GM23248 (cell line): ENCODE measurements at regions not wholly inside any gene's neighbourhood (a gene's known extent, or its start where the extent isn't known, plus 50 kb on each side); places are given as distances from the start of the nearest gene placed in this dataset.

Source experiments
- DNase-seq: peaks from one replicate; pipeline ENCODE4 v3.0.0-alpha.2; 2015
- H2AFZ ChIP-seq: fragments of 200-600 bp; sonication (generic); 2 replicates; pipeline ENCODE4 v1.6.1; 2016; ENCODE audit warnings: antibody characterized with exemption
- H3F3A ChIP-seq: fragments of 200-600 bp; sonication (generic); 2 replicates; pipeline ENCODE4 v1.6.1; 2016; ENCODE audit warnings: mild to moderate bottlenecking, antibody characterized with exemption, mixed run types; ENCODE audit not compliant: insufficient read depth
- H3K27ac ChIP-seq: fragments of 200-600 bp; sonication (generic); 2 replicates; pipeline ENCODE4 v1.5.1; 2016; ENCODE audit warnings: mild to moderate bottlenecking
- H3K27me3 ChIP-seq: fragments of 200-600 bp; sonication (generic); replicated peaks from 2 replicates; pipeline ENCODE4 v1.6.1; 2016; ENCODE audit warnings: mild to moderate bottlenecking; ENCODE audit not compliant: insufficient read depth
- H3K36me3 ChIP-seq: fragments of 200-600 bp; sonication (generic); 2 replicates; pipeline ENCODE4 v1.6.1; 2016; ENCODE audit warnings: low read depth, mild to moderate bottlenecking
- H3K4me1 ChIP-seq: fragments of 200-600 bp; sonication (generic); 2 replicates; pipeline ENCODE4 v1.6.1; 2016; ENCODE audit warnings: mild to moderate bottlenecking; ENCODE audit not compliant: insufficient read depth
- H3K4me2 ChIP-seq: fragments of 200-600 bp; sonication (generic); one replicate; pipeline ENCODE4 v1.6.1; 2016; ENCODE audit warnings: mild to moderate bottlenecking; ENCODE audit not compliant: unreplicated experiment
- H3K4me3 ChIP-seq: fragments of 200-600 bp; sonication (generic); 2 replicates; pipeline ENCODE4 v1.5.1; 2016; ENCODE audit warnings: mild to moderate bottlenecking
- H3K79me2 ChIP-seq: fragments of 200-600 bp; sonication (generic); 2 replicates; pipeline ENCODE4 v1.6.1; 2016; ENCODE audit warnings: mild to moderate bottlenecking; ENCODE audit not compliant: insufficient read depth
- H3K9ac ChIP-seq: fragments of 200-600 bp; sonication (generic); 2 replicates; pipeline ENCODE4 v1.6.1; 2016; ENCODE audit warnings: mild to moderate bottlenecking
- H3K9me2 ChIP-seq: fragments of 200-600 bp; sonication (generic); 2 replicates; pipeline ENCODE4 v1.6.1; 2016; ENCODE audit warnings: mixed run types, mild to moderate bottlenecking, moderate library complexity; ENCODE audit not compliant: insufficient read depth
- H3K9me3 ChIP-seq: fragments of 200-600 bp; sonication (generic); one replicate; pipeline ENCODE4 v1.6.1; 2017; ENCODE audit warnings: low read depth
- H4K20me1 ChIP-seq: fragments of 200-600 bp; sonication (generic); 2 replicates; pipeline ENCODE4 v1.6.0; 2016; ENCODE audit not compliant: insufficient read depth
- EZH2 ChIP-seq: fragments of 200-600 bp; sonication (generic); IDR thresholded peaks from 2 replicates; pipeline ENCODE4 v1.6.1; 2018; ENCODE audit warnings: antibody characterized with exemption, mild to moderate bottlenecking; ENCODE audit not compliant: insufficient read depth, poor library complexity, severe bottlenecking
- EZH2phosphoT487 ChIP-seq: fragments of 200-600 bp; sonication (generic); IDR thresholded peaks from 2 replicates; pipeline ENCODE4 v1.6.1; 2018; ENCODE audit warnings: antibody characterized with exemption, moderate library complexity, mild to moderate bottlenecking, low read depth; ENCODE audit not compliant: insufficient read depth
- WGBS, 2 experiments: methylation state at CpG; one replicate each; pipeline ENCODE4 v1.1.6; 2015 to 2017; ENCODE audit warnings: low lambda C conversion rate in 2 of 2, low coverage in 1 of 2; ENCODE audit errors: missing lambda C conversion rate in 2 of 2; 5-methylcytosine and 5-hydroxymethylcytosine counted together
- in situ Hi-C: fragments of 300-500 bp; cut with MboI; formaldehyde crosslinking; loops from 2 replicates; pipeline ENCODE4 v1.15.0; 2020

DNA sequence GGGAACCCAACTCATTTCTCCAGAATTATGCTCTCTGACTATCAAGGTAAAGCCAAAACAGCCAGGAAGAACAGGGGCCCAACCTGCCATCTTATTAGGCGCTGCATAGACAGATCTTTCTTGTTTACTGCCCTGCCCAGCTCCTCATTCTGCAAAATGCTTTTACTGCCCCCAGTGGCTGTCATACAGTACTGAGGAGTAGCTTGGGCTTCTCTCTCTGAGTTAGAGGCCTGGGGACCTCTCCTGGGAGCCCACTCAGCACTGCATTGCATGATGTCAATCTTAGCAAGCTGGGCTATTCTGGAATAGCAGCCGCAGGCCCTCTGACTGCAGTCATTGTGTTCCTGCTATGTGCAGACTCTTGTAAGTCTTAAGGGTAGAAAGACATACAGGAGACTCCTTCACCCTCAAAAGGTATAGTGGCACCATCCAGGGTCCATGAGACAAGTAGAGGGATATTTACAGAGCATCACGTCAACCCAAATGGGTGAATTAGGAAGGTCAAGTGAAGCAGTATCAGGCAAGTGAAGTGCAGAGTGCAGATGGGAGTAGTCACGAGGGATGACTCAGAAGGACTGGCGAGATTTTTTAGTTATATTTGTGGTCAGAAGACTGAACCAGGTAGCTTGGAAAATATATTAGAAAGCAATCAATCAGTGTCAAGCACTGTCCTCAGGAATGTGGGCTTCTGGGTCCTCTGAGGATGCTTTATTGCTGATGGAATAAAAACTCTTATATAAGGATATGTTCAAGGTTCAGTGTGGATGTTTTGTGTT, 294.1 kb upstream of the SFRP2 start:
- H3K27me3 ChIP-seq: no peaks in the 10 kb centered on the region
- peak; percentile 31 for DNase-seq
- 80 to 85% methylated on average over 5 of the region's 5 CpGs for WGBS, 2 experiments
- H3K4me1 ChIP-seq: no peaks in the 10 kb centered on the region
- in situ Hi-C loops: no loop called here
- H3F3A ChIP-seq: no peaks in the 10 kb centered on the region
- no peaks in the 10 kb centered on the region for H4K20me1 ChIP-seq
- H3K27ac ChIP-seq: no peak overlapping the region
- TF ChIP-seq EZH2phosphoT487 (no peak), EZH2 (no peak)
- no peaks in the 10 kb centered on the region for H3K9me2 ChIP-seq
- H3K36me3 ChIP-seq: no peaks in the 10 kb centered on the region
- no peak overlapping the region for H3K4me3 ChIP-seq
- no peak overlapping the region for H2AFZ ChIP-seq
- H3K4me2 ChIP-seq: no peak overlapping the region
- H3K9me3 ChIP-seq: no peaks in the 10 kb centered on the region
- H3K79me2 ChIP-seq: no peaks in the 10 kb centered on the region
- no peak overlapping the region for H3K9ac ChIP-seq

DNA sequence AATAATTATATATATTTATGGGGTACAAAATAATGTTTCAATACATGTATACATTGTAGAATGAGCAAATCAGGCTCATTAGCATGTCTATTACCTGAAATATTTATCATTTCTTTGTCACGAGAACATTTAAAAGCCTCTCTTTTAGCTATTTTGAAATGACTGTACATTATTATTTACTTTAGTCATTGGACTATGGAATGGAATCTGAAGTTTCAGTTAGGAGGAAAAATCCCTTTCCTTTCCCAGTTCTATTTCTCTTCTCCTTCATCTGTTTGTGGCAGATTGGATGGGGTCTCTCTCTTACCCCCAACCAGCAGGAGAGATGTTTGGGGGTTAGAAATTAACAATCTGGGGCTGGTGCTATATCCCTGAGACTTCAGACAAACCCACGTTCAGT, 292.5 kb upstream of the SFRP2 start:
- DNase-seq: no peak
- no peaks in the 10 kb centered on the region for H3K9me2 ChIP-seq
- no peaks in the 10 kb centered on the region for H3F3A ChIP-seq
- in situ Hi-C loops: no loop called here
- no peak overlapping the region for H2AFZ ChIP-seq
- no peak overlapping the region for H3K4me2 ChIP-seq
- no peaks in the 10 kb centered on the region for H4K20me1 ChIP-seq
- WGBS, 2 experiments: 97% methylated on average over 2 of the region's 2 CpGs
- no peak overlapping the region for H3K27ac ChIP-seq
- no peaks in the 10 kb centered on the region for H3K36me3 ChIP-seq
- H3K27me3 ChIP-seq: no peaks in the 10 kb centered on the region
- no peaks in the 10 kb centered on the region for H3K79me2 ChIP-seq
- H3K4me3 ChIP-seq: no peak overlapping the region
- TF ChIP-seq EZH2 (no peak), EZH2phosphoT487 (no peak)
- H3K4me1 ChIP-seq: no peaks in the 10 kb centered on the region
- H3K9ac ChIP-seq: no peak overlapping the region
- H3K9me3 ChIP-seq: no peaks in the 10 kb centered on the region

GRCh38 chr4:154078504-154079350, 289.8 kb upstream of the SFRP2 start:
- no peaks in the 10 kb centered on the region for H3K36me3 ChIP-seq
- DNase-seq: no peak
- H3K4me1 ChIP-seq: peaks cover 5% of the 10 kb centered on the region
- no peak overlapping the region for H3K27ac ChIP-seq
- no peak for TF ChIP-seq EZH2
- TF ChIP-seq EZH2phosphoT487: no peak
- no peaks in the 10 kb centered on the region for H4K20me1 ChIP-seq
- 85% methylated on average over 8 of the region's 8 CpGs for WGBS, 2 experiments
- H3F3A ChIP-seq: peaks cover 4% of the 10 kb centered on the region
- H2AFZ ChIP-seq: no peak overlapping the region
- no peaks in the 10 kb centered on the region for H3K27me3 ChIP-seq
- no peaks in the 10 kb centered on the region for H3K9me3 ChIP-seq
- no peak overlapping the region for H3K4me3 ChIP-seq
- no peaks in the 10 kb centered on the region for H3K79me2 ChIP-seq
- H3K9ac ChIP-seq: no peak overlapping the region
- no peak overlapping the region for H3K4me2 ChIP-seq
- in situ Hi-C loops: no loop called here
- H3K9me2 ChIP-seq: no peaks in the 10 kb centered on the region

DNA sequence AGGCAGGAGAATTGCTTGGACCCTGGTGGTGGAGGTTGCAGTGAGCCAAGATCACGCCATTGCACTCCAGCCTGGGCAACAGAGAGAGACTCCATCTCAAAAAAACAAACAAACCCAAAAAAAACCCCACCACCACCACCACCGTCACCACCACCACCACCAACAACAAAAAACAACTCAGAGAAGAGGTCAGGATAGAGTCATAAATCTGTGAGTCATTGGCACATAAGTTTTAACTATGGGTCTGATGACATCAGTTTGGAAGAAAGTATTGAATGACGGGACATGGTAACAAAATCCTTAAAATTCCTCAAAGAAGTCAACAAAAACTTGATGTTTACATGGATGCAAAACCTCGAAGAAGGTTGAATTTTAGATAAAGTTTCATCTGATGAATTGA, 288.0 kb upstream of the SFRP2 start:
- peaks cover 20% of the 10 kb centered on the region for H3F3A ChIP-seq
- H3K27ac ChIP-seq: no peak overlapping the region
- peak; percentile 58 for DNase-seq
- H3K9ac ChIP-seq: no peak overlapping the region
- no peak for TF ChIP-seq EZH2
- TF ChIP-seq EZH2phosphoT487: no peak
- H4K20me1 ChIP-seq: no peaks in the 10 kb centered on the region
- no peaks in the 10 kb centered on the region for H3K36me3 ChIP-seq
- WGBS, 2 experiments: 61 to 64% methylated on average over 4 of the region's 4 CpGs
- H2AFZ ChIP-seq: no peak overlapping the region
- H3K9me2 ChIP-seq: no peaks in the 10 kb centered on the region
- no peak overlapping the region for H3K4me3 ChIP-seq
- H3K4me2 ChIP-seq: no peak overlapping the region
- in situ Hi-C loops: no loop called here
- H3K9me3 ChIP-seq: no peaks in the 10 kb centered on the region
- H3K27me3 ChIP-seq: no peaks in the 10 kb centered on the region
- H3K79me2 ChIP-seq: no peaks in the 10 kb centered on the region
- H3K4me1 ChIP-seq: peaks cover 15% of the 10 kb centered on the region
